Jurkat, Clone E6-1 (cell line): ENCODE measurements at regions not wholly inside any gene's neighbourhood (a gene's known extent, or its start where the extent isn't known, plus 50 kb on each side); places are given as distances from the start of the nearest gene placed in this dataset.
"Not testable (repeated sequence)": the region's sequence is repeated elsewhere in the genome, so short reads cannot be mapped to it uniquely, and the experiment has no call there.

Experiments used
- DNase-seq: peaks from one replicate; pipeline ENCODE4 v3.0.0-alpha.2; 2011; ENCODE audit warnings: low read depth, low spot score
- H3K4me3 ChIP-seq: 2 replicates; pipeline ENCODE4 v1.5.1; 2011; ENCODE audit warnings: mild to moderate bottlenecking, low read length, control low read depth, moderate library complexity

DNA sequence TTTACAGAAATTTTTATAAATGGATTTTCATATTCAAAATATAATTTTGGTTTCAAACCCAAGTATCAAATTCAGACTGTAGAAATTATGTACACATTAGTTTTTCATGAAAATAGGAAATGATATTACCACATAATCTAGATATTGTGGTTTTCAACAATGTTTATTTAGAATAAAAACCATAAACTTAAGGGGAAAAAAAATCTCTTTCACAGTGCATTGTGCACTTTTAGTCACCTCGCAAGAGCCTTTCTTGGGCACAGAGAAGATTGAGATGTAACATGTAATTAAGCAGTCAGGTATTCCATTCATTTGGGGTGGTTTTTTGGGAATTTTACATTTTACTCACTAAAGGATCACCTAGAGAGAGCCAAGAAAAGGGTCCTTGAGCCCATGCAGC lies 104.0 kb downstream of the TANC2 start:
- DNase-seq: no peak
- no peak overlapping the region for H3K4me3 ChIP-seq

DNA sequence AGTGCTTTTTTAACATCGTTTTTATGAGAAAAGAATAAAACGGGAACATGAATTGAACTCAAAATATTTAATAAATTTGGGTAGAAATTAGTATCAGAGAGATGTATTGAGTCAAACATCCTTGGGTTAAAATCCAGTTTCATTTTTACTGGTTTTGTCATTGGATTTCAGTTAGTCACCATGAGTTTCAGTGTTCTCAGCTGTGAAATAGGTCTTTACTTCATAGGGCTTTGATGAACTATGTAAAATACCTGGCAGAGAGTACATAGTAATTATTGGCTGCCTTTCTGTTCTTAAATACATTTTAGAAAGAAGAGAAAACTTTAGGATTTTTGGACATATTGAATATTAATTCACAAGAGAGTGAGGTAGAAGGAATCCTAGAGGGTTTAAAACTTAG lies 105.8 kb downstream of the TANC2 start:
- H3K4me3 ChIP-seq: no peak overlapping the region
- DNase-seq: no peak

- no peak for DNase-seq
- no peak overlapping the region for H3K4me3 ChIP-seq
Measured at GRCh38 chr17:63075969-63076368, 109.9 kb downstream of the TANC2 start.

DNA sequence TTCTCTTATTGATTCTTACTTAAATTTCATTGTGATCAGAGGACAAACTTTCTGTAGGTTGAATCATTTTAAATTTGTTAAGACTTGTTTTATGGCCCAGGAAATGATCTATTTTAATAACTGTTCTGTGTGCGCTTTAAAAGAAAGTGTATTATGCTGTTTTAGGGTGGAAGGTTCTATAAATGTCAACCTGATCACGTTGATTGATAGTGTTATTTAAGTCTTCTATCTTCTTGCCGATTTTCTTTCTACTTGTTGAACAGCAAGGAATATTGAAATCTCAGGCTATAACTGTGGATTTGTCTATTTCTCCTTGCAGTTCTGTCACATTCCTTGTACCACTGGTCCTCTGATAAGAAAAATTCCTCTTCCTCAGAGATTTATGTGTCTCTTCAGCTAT lies 112.7 kb downstream of the TANC2 start:
- no peak for DNase-seq

GRCh38 chr17:63082273-63082861 lies 116.3 kb downstream of the TANC2 start:
- DNase-seq: peak; percentile 4

More for the DNA sequence above, 112.7 kb downstream of the TANC2 start:
- H3K4me3 ChIP-seq: no peak overlapping the region

DNA sequence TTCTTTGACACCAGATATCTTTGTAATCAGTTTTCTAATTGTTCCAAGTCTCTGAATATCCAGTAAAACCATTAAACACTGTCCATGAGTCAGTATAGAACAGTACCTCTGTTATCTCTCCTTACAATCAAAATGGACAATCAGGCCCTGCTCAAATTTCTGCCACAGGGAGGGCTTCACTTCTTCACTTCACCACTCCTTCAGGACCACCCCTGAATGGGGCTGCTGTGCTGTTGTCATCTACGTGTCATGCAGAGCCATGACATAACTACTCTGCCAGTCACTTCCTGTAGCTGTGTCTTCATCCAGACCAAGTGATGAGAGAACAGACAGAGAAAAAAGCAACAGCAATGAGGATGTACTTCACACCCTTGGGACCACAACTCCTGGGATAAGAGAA lies 116.9 kb downstream of the TANC2 start:
- no peak overlapping the region for H3K4me3 ChIP-seq
- no peak for DNase-seq

More at GRCh38 chr17:63082273-63082861, 116.3 kb downstream of the TANC2 start:
- no peak overlapping the region for H3K4me3 ChIP-seq

DNA sequence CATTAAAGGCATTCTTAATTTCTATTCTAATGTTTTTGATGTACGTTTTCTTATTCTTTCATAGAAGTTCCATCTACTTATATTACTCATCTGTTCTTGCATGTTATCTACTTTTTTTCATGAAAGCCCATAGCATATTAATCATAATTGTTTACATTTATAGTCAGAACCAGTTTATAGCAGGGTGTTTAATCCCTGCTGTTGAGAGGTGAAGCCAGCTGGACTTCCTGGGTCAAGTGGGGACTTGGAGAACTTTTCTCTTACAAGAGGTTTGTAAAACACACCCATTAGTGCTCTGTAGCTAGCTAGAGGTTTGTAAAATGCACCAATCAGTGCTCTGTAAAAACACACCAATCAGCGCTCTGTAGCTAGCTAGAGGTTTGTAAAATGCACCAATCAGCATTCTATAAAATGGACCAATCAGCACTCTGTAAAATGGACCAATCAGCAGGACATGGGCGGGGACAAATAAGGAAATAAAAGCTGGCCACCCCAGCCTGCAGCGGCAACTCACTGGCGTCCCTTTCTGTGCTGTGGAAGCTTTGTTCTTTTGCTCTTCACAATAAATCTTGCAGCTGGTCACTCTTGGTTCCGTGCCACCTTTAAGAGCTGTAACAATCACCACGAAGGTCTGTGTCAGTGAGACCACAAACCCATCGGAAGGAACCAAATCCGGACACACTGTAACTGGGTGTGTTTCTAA lies 120.6 kb downstream of the TANC2 start:
- H3K4me3 ChIP-seq: no peak overlapping the region
- DNase-seq: no peak

GRCh38 chr17:63090358-63091114 lies 124.5 kb downstream of the TANC2 start:
- not testable (repeated sequence) for DNase-seq, H3K4me3 ChIP-seq

DNA sequence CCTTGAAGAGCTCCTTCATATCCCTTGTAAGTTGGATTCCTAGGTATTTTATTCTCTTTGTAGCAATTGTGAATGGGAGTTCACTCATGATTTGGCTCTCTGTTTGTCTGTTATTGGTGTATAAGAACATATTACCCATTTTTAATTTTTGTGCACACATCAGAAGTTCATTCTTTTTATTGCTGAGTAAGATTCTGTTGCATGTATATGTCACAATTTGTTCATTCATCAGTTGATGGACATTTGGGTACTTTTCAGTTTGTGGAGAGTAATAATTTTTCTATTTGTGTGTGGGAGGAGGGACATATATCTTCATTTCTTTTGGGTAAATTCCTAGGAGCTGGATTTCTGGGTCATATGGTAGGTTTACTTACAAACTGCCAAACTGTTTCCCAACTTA lies 125.9 kb downstream of the TANC2 start:
- not testable (repeated sequence) for H3K4me3 ChIP-seq, DNase-seq

DNA sequence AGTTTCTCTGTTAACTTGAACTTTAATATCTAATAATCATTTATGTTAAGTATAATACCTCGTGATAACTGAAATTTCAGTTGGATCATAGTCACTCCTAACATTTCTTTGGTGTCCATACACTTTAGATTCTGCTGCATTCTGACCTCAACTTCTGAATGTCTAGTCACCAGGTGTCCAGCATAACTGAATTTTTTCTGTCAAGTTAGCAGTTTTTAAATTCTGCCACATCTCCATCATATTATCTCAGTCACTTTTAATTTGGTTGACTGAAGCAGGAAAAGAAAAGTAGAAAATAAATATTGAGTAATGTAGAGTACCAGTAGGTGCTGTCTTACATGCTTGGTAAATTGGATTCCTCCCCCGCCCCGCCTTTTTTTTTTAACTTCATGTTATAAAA lies 128.6 kb downstream of the TANC2 start:
- no peak overlapping the region for H3K4me3 ChIP-seq
- DNase-seq: no peak

DNA sequence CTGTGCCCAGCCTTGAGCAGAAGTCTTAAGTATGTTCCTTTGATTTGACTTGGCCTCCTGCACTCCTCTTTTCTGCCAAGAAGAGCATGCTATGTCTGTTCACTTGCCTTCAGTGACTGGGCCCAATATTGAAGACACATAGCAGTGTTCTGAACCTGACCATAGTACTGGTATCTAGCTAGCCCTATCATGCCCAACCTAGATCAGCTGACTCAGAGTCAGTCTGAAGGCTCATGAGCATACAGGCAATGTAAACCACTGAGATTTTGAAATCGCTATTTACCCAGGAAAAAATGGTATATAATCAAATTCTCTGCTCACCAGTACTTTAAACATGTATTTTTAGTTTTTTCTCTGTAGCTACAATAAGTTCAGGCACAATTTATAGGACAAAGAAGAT lies 129.4 kb downstream of the TANC2 start:
- DNase-seq: no peak

DNA sequence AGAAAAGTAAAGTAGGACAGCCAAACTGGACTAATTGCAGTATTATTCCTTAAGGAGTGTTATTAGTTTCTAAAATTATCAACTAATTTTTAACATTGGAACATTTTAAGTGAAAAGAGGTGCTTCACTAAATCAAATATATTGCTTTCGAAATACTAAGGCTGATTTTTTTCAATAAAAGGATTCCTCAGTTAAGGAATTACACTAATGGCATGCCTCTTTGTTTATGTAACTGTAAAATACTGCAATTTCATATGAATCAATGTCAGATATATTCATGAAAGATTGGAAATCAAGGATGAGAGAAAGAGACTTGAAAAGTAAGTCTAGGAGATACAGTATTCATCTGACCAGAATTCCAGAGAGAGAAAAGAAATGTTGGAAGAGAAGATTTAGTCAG lies 129.8 kb downstream of the TANC2 start:
- DNase-seq: no peak
- no peak overlapping the region for H3K4me3 ChIP-seq

More for the DNA sequence above, 129.4 kb downstream of the TANC2 start:
- no peak overlapping the region for H3K4me3 ChIP-seq

DNA sequence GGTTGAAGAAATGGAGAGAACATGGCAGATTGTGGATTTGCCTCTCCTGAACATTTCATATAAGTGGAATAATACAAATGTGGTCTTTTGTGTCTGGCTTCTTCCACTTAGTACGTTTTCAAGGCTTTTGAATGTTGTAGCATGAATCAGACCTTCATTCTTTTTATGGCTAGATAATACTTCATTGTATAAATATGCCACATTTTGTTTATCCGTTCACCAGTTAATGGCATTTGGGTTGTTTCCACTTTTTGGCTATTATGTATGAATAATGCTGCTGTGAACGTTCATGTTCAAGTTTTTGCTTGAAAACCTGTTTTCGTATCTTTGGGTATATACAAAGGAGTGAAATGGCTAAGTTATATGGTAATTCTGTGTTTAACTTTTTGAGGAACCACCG lies 130.4 kb downstream of the TANC2 start:
- H3K4me3 ChIP-seq: no peak overlapping the region
- DNase-seq: no peak

DNA sequence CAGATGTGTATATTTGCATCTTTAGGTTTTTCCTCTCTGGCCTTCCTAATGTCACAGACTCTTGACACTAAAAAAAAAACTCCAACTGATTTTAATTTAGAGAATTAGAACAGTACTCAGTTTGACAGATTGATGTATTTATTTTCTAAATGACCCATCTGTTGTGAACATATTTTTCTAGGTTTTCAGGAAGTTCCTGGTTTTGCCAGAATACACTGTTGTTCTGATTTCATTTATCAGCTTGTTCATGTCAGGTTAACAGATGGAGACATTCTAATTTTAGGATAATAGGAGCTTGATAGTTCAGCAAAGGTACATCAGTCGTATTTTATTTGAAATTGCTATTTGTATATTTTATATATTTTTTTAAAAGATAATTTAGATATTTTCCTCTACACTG lies 133.4 kb downstream of the TANC2 start:
- no peak for DNase-seq
- H3K4me3 ChIP-seq: no peak overlapping the region

- no peak for DNase-seq
- no peak overlapping the region for H3K4me3 ChIP-seq
Measured at GRCh38 chr17:63102034-63102433, 136.0 kb downstream of the TANC2 start.

DNA sequence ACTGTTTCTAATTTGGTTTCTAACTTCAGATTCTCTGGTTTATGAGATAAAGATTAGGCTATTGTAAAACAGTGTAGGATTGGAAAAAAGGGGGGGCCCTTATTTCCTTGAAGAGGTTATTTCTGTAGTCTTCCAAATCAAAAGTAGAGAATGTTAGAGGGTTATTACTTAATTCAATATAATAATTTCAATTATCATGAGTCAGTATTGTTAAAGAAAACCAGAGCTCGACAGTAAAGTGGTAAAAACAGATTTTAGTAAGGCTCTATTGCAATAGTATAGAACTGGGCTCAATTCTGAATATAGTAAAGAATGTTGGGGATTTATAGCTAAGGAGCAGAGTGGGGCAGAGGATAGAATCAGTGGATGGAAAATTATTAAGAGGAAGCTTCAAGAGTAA lies 140.0 kb downstream of the TANC2 start:
- no peak for DNase-seq
- H3K4me3 ChIP-seq: no peak overlapping the region

- no peak for DNase-seq
- H3K4me3 ChIP-seq: no peak overlapping the region
Measured at GRCh38 chr17:63109661-63110060, 143.6 kb downstream of the TANC2 start.

DNA sequence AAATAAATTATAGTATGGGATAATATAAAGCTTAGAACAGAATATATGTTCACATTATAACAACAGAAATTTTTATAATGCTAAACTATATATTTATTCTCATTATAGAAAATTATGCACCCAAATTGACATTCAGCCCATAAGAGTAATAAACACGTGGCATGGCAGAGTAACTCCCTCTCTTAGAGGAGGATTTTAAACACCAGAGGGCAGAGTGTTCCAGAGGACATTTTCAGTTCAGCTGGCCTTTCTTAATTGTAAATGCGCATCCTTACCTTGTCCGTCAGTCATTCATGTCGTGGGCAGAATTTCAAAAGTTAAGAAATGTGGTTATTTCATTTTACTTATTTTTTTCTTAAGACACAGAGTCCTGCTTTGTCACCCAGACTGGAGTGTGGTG lies 147.1 kb downstream of the TANC2 start:
- no peak overlapping the region for H3K4me3 ChIP-seq
- DNase-seq: peak; percentile 4

DNA sequence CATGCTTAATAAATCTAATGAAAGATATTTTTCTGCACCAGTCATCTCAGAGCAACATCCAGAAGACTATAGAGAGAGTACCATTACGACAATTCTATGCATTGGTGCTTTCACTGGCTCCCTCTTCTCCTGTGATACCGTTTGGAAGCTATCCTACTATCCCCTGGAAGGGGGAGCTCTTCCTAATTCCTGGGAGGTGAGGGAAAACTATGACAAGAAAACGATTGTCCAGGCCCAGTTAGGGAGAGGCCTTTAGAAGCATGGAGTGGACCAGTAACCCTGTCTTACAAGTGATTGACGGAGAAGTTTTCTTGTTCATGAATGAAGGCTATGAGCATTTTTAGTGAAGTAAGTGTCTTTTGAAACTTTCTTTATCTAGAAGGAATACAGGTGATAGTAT lies 150.2 kb downstream of the TANC2 start:
- H3K4me3 ChIP-seq: no peak overlapping the region
- DNase-seq: no peak
